Lower leg skin (tissue), 4 donors: ENCODE measurements at regions not wholly inside any gene's neighbourhood (a gene's known extent, or its start where the extent isn't known, plus 50 kb on each side); places are given as distances from the start of the nearest gene placed in this dataset.

ENCODE experiments used
- DNase-seq, 2 donors: peaks; one replicate each; pipeline ENCODE4 v3.0.0-alpha.2; 2019; ENCODE audit warnings: low spot score in 2 of 2
- H3K4me3 ChIP-seq: fragments of 200-600 bp; sonication (generic); 2 replicates; pipeline ENCODE4 v1.5.1; 2017; ENCODE audit warnings: mild to moderate bottlenecking, low read depth; ENCODE audit not compliant: poor library complexity, severe bottlenecking
- POLR2A ChIP-seq, 2 donors: fragments of 450-650 bp; IDR thresholded peaks; one replicate each; pipeline ENCODE4 v1.6.1; 2016 to 2017; ENCODE audit warnings: antibody characterized with exemption in 2 of 2, mild to moderate bottlenecking in 1 of 2, moderate library complexity in 1 of 2
- WGBS, 2 donors: methylation state at CpG; one replicate each; pipeline ENCODE4 v1.1.5; 2018; 5-methylcytosine and 5-hydroxymethylcytosine counted together
- intact Hi-C: fragments of 100-400 bp; cut with DNase I; formaldehyde crosslinking; loops from one replicate; pipeline ENCODE4 v1.15.0; 2023; ENCODE audit warnings: low total_unique reads
- TF ChIP-seq, protein P1 (sequence below), 3 donors: fragments of 450-650 bp; IDR thresholded peaks; one replicate each; pipeline ENCODE4 v1.5.1; 2016; ENCODE audit warnings: antibody characterized with exemption in 3 of 3, mild to moderate bottlenecking in 3 of 3, moderate library complexity in 2 of 3

DNA sequence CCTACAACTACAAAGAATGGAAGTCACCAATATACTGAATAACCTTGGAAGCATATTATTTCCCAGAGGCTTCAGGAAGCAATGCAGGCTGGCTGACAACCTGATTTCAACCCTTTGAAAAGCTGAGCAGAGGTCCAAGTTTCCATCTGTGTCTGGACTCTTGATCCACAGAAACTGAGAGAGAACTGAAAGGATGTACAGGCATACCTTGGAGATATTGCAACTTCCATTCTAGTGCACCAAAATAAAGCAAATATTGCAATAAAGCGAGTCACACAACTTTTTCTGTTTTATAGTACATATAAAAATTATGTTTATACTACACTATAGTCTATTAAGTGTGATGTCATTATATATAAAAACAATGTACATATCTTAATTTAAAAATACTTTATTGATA lies 85.3 kb downstream of the TYW3 start:
- WGBS, 2 donors, result 92% methylated on average over 1 of the region's 1 CpG
- intact Hi-C loops, result no loop called here
- H3K4me3 ChIP-seq, result no peak overlapping the region
- no peak for TF ChIP-seq POLR2A (IDR thresholded peaks at IDR 0.05)
- TF ChIP-seq, protein P1, sequence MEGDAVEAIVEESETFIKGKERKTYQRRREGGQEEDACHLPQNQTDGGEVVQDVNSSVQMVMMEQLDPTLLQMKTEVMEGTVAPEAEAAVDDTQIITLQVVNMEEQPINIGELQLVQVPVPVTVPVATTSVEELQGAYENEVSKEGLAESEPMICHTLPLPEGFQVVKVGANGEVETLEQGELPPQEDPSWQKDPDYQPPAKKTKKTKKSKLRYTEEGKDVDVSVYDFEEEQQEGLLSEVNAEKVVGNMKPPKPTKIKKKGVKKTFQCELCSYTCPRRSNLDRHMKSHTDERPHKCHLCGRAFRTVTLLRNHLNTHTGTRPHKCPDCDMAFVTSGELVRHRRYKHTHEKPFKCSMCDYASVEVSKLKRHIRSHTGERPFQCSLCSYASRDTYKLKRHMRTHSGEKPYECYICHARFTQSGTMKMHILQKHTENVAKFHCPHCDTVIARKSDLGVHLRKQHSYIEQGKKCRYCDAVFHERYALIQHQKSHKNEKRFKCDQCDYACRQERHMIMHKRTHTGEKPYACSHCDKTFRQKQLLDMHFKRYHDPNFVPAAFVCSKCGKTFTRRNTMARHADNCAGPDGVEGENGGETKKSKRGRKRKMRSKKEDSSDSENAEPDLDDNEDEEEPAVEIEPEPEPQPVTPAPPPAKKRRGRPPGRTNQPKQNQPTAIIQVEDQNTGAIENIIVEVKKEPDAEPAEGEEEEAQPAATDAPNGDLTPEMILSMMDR (IDR thresholded peaks at IDR 0.05), result no peak
- no peak for DNase-seq

DNA sequence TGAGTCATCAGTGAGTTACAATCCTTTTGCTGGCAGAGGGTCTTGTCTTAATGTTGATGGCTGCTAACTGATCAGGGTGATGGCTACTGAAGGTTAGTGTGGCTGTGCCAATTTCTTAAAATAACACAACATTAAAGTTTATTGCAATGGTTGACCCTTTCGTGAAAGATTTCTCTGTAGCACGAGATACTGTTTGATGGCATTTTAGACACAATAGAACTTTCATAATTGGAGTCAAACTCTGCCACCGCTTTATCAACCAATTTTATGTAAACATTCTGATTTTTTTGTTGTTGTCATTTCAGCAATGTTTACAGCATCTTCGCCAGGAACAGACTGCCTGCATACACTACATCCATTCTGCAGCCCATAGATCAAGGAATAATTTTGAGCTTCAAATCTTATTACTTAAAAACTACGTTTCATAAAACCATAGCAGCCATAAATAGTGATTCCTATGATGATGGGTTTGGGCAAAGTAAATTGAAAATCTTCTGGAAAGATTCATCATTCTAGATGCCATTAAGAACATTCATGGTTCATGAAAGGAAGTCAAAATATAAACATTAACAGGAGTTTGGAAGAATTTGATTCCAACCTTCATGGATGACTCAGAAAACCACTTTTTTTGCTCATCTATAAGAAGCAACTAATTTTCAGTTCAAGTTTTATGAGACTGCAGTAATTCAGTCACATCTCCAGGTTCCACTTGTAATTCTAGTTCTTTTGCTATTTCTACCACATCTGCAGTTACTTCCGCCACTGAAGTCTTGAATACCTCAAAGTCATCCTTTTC lies 85.9 kb downstream of the TYW3 start:
- TF ChIP-seq, protein P1 (IDR thresholded peaks at IDR 0.05), result no peak
- TF ChIP-seq POLR2A (IDR thresholded peaks at IDR 0.05), result no peak
- WGBS, 2 donors, result 74 to 84% methylated on average over 6 of the region's 6 CpGs
- DNase-seq, result no peak
- intact Hi-C loops, result no loop called here
- no peak overlapping the region for H3K4me3 ChIP-seq

DNA sequence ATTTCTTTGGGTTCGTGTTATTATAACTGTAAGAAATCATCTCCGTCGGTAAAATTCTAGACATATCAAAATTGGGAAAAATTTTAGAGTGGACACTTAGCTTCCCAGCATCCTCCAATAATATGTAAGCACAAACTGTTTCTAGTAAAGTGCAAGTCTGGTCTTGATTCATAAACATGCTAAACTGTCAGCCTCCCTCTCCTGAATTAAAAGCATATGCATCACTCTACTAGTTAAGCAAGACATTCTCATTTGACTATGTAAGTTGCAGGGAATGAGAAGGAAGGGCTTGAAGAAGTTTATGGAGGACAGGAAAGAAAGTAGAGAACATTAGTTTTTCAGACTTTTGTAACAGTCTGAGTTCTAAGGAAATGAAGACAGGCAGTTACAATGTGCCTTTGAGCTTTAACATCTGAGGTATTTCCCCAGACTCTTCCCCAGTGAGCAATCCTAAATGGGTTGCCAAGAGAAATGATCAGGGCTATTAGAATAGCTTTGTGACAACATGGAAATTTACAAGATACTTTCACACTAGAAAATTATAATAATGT lies 90.0 kb downstream of the TYW3 start:
- no peak for DNase-seq
- TF ChIP-seq, protein P1 (IDR thresholded peaks at IDR 0.05), result no peak
- no peak for TF ChIP-seq POLR2A (IDR thresholded peaks at IDR 0.05)
- intact Hi-C loops, result no loop called here
- 68 to 78% methylated on average over 3 of the region's 3 CpGs for WGBS, 2 donors
- H3K4me3 ChIP-seq, result no peak overlapping the region

DNA sequence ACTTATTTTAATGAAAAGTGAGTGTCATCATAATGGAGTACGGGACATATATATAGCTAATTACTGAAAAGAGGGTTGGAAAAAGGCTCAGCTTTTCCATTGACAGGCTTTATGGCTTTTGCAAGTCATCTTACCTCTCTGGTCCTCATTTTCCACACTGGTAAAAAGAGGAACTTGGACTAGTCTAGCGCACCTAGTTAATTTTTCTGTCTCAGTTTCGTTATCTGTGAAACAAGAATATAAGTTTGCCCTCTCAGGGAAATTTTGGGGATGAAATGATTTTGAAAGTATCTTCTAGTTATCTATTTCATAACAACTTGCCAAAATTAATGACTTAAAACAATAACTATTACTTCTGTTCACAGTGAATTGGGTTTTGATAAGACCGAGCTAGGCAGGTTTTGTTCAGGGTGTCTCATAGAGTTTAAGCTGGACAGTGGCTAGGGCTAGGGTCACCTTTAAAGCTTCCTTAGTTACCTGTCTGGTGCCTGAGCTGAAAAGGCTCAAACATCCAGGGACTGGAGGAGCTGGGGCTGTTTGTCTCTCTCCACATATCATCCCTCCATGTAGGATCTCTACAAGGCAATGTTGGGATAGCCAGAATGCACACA lies 91.7 kb downstream of the TYW3 start:
- intact Hi-C loops, result no loop called here
- no peak for DNase-seq
- WGBS, 2 donors, result 82 to 93% methylated on average over 4 of the region's 4 CpGs
- H3K4me3 ChIP-seq, result no peak overlapping the region
- TF ChIP-seq, protein P1 (IDR thresholded peaks at IDR 0.05), result no peak
- no peak for TF ChIP-seq POLR2A (IDR thresholded peaks at IDR 0.05)

DNA sequence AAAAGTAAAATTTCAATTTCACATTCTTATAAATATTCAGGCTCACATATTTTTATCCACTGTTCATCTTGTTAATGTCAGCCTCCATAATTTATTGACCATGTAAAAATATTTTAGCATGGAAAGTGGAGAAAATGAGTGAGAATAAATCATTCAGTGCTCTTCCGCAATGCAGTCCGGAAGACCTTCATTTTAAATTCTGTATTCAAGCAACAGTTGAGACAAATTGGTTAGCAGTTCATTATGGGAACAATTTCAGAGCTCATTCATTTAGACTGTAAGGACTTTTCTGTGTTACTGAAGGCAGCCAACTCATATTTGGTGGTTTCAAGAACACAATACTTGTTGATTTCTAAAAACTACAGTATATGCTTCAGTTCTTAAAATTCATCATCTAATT lies 97.8 kb downstream of the TYW3 start:
- intact Hi-C loops, result no loop called here
- TF ChIP-seq, protein P1 (IDR thresholded peaks at IDR 0.05), result no peak
- TF ChIP-seq POLR2A (IDR thresholded peaks at IDR 0.05), result no peak
- no peak overlapping the region for H3K4me3 ChIP-seq
- WGBS, 2 donors, result 48 to 54% methylated on average over 2 of the region's 2 CpGs
- DNase-seq, result no peak
